ENCODE measurements at regions not wholly inside any gene's neighbourhood (a gene's known extent, or its start where the extent isn't known, plus 50 kb on each side); places are given as distances from the start of the nearest gene placed in this dataset.

DNA sequence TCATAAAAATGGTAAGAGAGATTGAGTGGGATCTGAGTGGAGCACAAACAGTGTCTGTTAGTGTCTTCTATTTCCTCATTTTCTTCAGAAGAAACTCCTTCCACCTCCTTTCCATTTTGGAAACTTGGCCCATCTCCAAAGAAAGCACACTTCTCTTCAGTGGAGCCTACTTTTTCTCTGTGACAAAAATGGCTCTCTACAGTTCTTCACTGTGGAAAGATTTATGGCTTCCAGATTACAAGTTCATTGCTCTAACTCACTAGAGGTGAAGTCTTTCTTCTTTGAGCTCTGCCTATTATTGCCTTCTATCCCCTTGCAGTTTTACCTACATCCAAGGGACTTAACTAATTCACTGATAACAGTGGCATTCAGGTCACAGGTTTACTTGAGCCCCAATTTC, 325.8 kb downstream of the ANTXR2 start:
- Histone ChIP-seq H3F3A (replicated peaks; ENCODE audit: insufficient read depth) (no peaks in the 10 kb centered on the region), H4K20me1 (ENCODE audit: insufficient read depth) (no peaks in the 10 kb centered on the region), H3K79me2 (ENCODE audit: insufficient read depth) (no peaks in the 10 kb centered on the region), H3K9me3 (no peaks in the 10 kb centered on the region), H3K4me3 (ENCODE audit: low read depth in 2 of 2, low read length in 1 of 2) (no peak overlapping the region), H3K9ac (no peak overlapping the region), H3K4me1 (ENCODE audit: control insufficient read depth in 1 of 2, insufficient read depth in 2 of 2, low read depth in 1 of 2, low read length in 1 of 2) (no peaks in the 10 kb centered on the region), H3K27me3 (ENCODE audit: insufficient read depth) (no peaks in the 10 kb centered on the region), H3K36me3 (replicated peaks in 1 of 2; ENCODE audit: control insufficient read depth in 1 of 2, insufficient read depth in 2 of 2, low read length in 1 of 2) (no peaks in the 10 kb centered on the region), H3K4me2 (no peak overlapping the region), H2AFZ (ENCODE audit: low read depth) (no peak overlapping the region), H3K9me2 (no peaks in the 10 kb centered on the region), H3K27ac (ENCODE audit: low read depth in 2 of 2, low read length in 1 of 2) (no peak overlapping the region)
- DNase-seq: no peak
- TF ChIP-seq TAF1 (IDR thresholded peaks at IDR 0.05; ENCODE audit: borderline replicate concordance, low read depth, low read length): no peak
- ChIA-PET CTCF (no interaction called here), POLR2A (no interaction called here)

DNA sequence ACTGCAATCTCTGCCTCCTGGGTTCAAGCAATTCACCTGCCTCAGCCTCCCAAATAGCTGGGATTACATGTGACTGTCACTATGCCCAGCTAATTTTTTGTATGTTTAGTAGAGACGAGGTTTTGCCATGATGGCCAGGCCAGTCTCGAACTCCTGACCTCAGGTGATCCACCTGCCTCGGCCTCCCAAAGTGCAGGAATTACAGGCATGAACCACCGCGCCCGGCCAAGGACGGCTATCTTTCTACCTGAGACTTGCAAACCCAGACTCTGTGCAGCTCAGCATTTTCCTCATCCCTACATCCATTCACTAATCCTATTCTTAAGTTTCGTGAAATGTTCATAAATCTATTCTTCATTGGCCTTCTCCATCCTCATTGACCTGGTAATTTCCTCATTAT, 330.0 kb downstream of the ANTXR2 start:
- WGBS (ENCODE audit: low lambda C conversion rate): 82% methylated on average over 8 of the region's 8 CpGs
- H2AFZ ChIP-seq (ENCODE audit: low read depth): no peak overlapping the region

DNA sequence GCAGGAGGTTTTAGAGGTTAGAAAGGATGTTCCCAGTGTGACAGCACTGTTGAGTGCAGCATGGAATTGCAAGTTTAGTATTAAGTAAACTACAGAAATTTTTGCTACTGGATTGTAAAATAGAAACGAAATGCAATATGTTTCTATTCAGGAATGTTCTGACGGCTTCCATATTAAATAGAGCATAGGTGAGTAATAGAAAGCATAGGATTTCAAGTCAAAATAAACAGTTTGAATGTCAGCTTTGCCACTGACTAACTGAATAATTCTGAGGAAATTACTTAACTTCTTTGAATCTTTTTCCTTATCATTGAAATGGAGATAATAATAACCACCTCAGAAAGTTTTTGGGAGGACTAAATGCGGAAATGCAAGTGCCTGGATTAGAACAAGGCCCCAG, 331.9 kb upstream of the GK2 start:
- no peak for DNase-seq
- WGBS (ENCODE audit: low lambda C conversion rate): 39% methylated on average over 3 of the region's 3 CpGs
- Histone ChIP-seq H3K36me3 (replicated peaks in 1 of 2; ENCODE audit: control insufficient read depth in 1 of 2, insufficient read depth in 2 of 2, low read length in 1 of 2) (no peaks in the 10 kb centered on the region), H3K9ac (no peak overlapping the region), H3K4me2 (no peak overlapping the region), H4K20me1 (ENCODE audit: insufficient read depth) (no peaks in the 10 kb centered on the region), H3K9me2 (no peaks in the 10 kb centered on the region), H3K27me3 (ENCODE audit: insufficient read depth) (no peaks in the 10 kb centered on the region), H3K4me1 (ENCODE audit: control insufficient read depth in 1 of 2, insufficient read depth in 2 of 2, low read depth in 1 of 2, low read length in 1 of 2) (no peaks in the 10 kb centered on the region), H2AFZ (ENCODE audit: low read depth) (no peak overlapping the region), H3K79me2 (ENCODE audit: insufficient read depth) (no peaks in the 10 kb centered on the region), H3K9me3 (no peaks in the 10 kb centered on the region), H3K27ac (ENCODE audit: low read depth in 2 of 2, low read length in 1 of 2) (no peak overlapping the region), H3K4me3 (ENCODE audit: low read depth in 2 of 2, low read length in 1 of 2) (no peak overlapping the region), H3F3A (replicated peaks; ENCODE audit: insufficient read depth) (no peaks in the 10 kb centered on the region)
- CTCF ChIA-PET: no interaction called here
- POLR2A ChIA-PET: no interaction called here
- TF ChIP-seq, protein P1, sequence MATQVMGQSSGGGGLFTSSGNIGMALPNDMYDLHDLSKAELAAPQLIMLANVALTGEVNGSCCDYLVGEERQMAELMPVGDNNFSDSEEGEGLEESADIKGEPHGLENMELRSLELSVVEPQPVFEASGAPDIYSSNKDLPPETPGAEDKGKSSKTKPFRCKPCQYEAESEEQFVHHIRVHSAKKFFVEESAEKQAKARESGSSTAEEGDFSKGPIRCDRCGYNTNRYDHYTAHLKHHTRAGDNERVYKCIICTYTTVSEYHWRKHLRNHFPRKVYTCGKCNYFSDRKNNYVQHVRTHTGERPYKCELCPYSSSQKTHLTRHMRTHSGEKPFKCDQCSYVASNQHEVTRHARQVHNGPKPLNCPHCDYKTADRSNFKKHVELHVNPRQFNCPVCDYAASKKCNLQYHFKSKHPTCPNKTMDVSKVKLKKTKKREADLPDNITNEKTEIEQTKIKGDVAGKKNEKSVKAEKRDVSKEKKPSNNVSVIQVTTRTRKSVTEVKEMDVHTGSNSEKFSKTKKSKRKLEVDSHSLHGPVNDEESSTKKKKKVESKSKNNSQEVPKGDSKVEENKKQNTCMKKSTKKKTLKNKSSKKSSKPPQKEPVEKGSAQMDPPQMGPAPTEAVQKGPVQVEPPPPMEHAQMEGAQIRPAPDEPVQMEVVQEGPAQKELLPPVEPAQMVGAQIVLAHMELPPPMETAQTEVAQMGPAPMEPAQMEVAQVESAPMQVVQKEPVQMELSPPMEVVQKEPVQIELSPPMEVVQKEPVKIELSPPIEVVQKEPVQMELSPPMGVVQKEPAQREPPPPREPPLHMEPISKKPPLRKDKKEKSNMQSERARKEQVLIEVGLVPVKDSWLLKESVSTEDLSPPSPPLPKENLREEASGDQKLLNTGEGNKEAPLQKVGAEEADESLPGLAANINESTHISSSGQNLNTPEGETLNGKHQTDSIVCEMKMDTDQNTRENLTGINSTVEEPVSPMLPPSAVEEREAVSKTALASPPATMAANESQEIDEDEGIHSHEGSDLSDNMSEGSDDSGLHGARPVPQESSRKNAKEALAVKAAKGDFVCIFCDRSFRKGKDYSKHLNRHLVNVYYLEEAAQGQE (IDR thresholded peaks at IDR 0.05; ENCODE audit: low read depth, low read length): no peak
- TF ChIP-seq, protein P2, sequence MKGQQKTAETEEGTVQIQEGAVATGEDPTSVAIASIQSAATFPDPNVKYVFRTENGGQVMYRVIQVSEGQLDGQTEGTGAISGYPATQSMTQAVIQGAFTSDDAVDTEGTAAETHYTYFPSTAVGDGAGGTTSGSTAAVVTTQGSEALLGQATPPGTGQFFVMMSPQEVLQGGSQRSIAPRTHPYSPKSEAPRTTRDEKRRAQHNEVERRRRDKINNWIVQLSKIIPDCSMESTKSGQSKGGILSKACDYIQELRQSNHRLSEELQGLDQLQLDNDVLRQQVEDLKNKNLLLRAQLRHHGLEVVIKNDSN (IDR thresholded peaks at IDR 0.05; ENCODE audit: borderline replicate concordance, low read depth): no peak
- TF ChIP-seq RCOR1 (IDR thresholded peaks at IDR 0.05; ENCODE audit: low read length) (no peak), CHD2 (IDR thresholded peaks at IDR 0.05; ENCODE audit: low read length, partially characterized antibody) (no peak), RAD21 (IDR thresholded peaks at IDR 0.05; ENCODE audit: low read length) (no peak), GATA2 (CRISPR knock-in tag; IDR thresholded peaks at IDR 0.05) (no peak), FOXJ3 (CRISPR knock-in tag; IDR thresholded peaks at IDR 0.05) (no peak), NFIC (IDR thresholded peaks at IDR 0.05; ENCODE audit: borderline replicate concordance) (no peak), EP300 (IDR thresholded peaks at IDR 0.05; ENCODE audit: borderline replicate concordance in 1 of 2, low read depth in 1 of 2, low read length in 1 of 2) (no peak), TAF1 (IDR thresholded peaks at IDR 0.05; ENCODE audit: borderline replicate concordance, low read depth, low read length) (no peak)
- TF ChIP-seq, protein P3, sequence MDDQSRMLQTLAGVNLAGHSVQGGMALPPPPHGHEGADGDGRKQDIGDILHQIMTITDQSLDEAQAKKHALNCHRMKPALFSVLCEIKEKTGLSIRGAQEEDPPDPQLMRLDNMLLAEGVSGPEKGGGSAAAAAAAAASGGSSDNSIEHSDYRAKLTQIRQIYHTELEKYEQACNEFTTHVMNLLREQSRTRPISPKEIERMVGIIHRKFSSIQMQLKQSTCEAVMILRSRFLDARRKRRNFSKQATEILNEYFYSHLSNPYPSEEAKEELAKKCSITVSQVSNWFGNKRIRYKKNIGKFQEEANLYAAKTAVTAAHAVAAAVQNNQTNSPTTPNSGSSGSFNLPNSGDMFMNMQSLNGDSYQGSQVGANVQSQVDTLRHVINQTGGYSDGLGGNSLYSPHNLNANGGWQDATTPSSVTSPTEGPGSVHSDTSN (IDR thresholded peaks at IDR 0.05): no peak
- TF ChIP-seq, protein P4, sequence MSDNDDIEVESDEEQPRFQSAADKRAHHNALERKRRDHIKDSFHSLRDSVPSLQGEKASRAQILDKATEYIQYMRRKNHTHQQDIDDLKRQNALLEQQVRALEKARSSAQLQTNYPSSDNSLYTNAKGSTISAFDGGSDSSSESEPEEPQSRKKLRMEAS (IDR thresholded peaks at IDR 0.05; ENCODE audit: low read depth): no peak
- TF ChIP-seq, protein P5, sequence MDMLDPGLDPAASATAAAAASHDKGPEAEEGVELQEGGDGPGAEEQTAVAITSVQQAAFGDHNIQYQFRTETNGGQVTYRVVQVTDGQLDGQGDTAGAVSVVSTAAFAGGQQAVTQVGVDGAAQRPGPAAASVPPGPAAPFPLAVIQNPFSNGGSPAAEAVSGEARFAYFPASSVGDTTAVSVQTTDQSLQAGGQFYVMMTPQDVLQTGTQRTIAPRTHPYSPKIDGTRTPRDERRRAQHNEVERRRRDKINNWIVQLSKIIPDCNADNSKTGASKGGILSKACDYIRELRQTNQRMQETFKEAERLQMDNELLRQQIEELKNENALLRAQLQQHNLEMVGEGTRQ (IDR thresholded peaks at IDR 0.05; ENCODE audit: borderline replicate concordance, low read depth, low read length): no peak

More for the DNA sequence above, 330.0 kb downstream of the ANTXR2 start:
- TF ChIP-seq NFIC (IDR thresholded peaks at IDR 0.05; ENCODE audit: borderline replicate concordance): no peak
- no peak for TF ChIP-seq RCOR1 (IDR thresholded peaks at IDR 0.05; ENCODE audit: low read length)
- Histone ChIP-seq H3K4me1 (ENCODE audit: control insufficient read depth in 1 of 2, insufficient read depth in 2 of 2, low read depth in 1 of 2, low read length in 1 of 2) (no peaks in the 10 kb centered on the region), H3K27ac (ENCODE audit: low read depth in 2 of 2, low read length in 1 of 2) (no peak overlapping the region), H3K36me3 (replicated peaks in 1 of 2; ENCODE audit: control insufficient read depth in 1 of 2, insufficient read depth in 2 of 2, low read length in 1 of 2) (no peaks in the 10 kb centered on the region), H3K4me3 (ENCODE audit: low read depth in 2 of 2, low read length in 1 of 2) (no peak overlapping the region), H3K79me2 (ENCODE audit: insufficient read depth) (no peaks in the 10 kb centered on the region), H3K9ac (no peak overlapping the region), H4K20me1 (ENCODE audit: insufficient read depth) (no peaks in the 10 kb centered on the region), H3K9me2 (no peaks in the 10 kb centered on the region), H3K27me3 (ENCODE audit: insufficient read depth) (no peaks in the 10 kb centered on the region), H3F3A (replicated peaks; ENCODE audit: insufficient read depth) (no peaks in the 10 kb centered on the region), H3K4me2 (no peak overlapping the region), H3K9me3 (no peaks in the 10 kb centered on the region)
- DNase-seq: no peak
- POLR2A ChIA-PET: interaction anchor here (0.6 kb wide), 1 partner anchor 16 kb away, joined by 4 read pairs; no protein-coding TSS in a partner anchor
- CTCF ChIA-PET: no interaction called here

All from SK-N-SH (cell line).